ENCODE measurements at regions not wholly inside any gene's neighbourhood (a gene's known extent, or its start where the extent isn't known, plus 50 kb on each side); places are given as distances from the start of the nearest gene placed in this dataset.

- no peak for TF ChIP-seq EZH2 (IDR thresholded peaks at IDR 0.05; ENCODE audit: low read length)
- TF ChIP-seq, protein P1, sequence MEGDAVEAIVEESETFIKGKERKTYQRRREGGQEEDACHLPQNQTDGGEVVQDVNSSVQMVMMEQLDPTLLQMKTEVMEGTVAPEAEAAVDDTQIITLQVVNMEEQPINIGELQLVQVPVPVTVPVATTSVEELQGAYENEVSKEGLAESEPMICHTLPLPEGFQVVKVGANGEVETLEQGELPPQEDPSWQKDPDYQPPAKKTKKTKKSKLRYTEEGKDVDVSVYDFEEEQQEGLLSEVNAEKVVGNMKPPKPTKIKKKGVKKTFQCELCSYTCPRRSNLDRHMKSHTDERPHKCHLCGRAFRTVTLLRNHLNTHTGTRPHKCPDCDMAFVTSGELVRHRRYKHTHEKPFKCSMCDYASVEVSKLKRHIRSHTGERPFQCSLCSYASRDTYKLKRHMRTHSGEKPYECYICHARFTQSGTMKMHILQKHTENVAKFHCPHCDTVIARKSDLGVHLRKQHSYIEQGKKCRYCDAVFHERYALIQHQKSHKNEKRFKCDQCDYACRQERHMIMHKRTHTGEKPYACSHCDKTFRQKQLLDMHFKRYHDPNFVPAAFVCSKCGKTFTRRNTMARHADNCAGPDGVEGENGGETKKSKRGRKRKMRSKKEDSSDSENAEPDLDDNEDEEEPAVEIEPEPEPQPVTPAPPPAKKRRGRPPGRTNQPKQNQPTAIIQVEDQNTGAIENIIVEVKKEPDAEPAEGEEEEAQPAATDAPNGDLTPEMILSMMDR (optimal IDR thresholded peaks at IDR 0.05 in 1 of 3, IDR thresholded peaks at IDR 0.05 in 1 of 3, conservative IDR thresholded peaks at IDR 0.05 in 1 of 3; ENCODE audit: extremely low read depth in 1 of 3, insufficient read depth in 2 of 3, low read length in 3 of 3), result no peak
Observed at GRCh38 chr2:47241715-47242114, 65.4 kb upstream of the CALM2 start.
